ENCODE measurements at regions not wholly inside any gene's neighbourhood (a gene's known extent, or its start where the extent isn't known, plus 50 kb on each side); places are given as distances from the start of the nearest gene placed in this dataset.
A peak's percentile ranks its signal among the peaks of the same experiment; 100 is the strongest.

DNA sequence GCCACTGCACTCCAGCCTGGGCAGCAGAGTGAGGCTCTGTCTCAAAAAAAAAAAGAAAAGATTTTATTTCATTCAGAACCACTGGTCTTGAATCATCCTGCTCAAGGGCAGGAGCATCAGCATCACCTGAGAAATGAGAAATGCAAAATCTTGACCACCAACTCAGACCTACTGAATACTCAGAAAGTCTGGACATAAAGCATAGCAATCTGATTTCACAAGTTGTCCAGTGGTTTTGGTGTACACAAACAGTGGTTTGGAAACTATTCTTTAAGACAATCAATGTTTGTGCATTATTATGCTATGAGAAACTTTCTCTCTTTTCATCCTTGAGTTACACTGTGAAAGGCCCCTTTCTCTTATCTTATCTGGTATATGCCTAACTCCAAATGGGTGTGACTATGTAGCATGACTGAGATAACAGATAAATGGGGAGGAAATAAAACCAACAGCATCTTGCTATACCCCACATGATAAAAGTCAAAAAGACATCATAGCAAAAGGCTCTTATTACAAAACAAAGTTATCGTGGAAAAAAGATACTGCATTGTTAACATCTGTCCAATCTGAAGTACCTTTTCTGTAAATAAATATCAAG is 174.2 kb upstream of the STT3B start:
- no peak for DNase-seq (ENCODE audit: low read depth)
- no peak overlapping the region for H3K4me3 ChIP-seq (ENCODE audit: control insufficient read depth, low read depth, low read length)
- TF ChIP-seq, protein P1, sequence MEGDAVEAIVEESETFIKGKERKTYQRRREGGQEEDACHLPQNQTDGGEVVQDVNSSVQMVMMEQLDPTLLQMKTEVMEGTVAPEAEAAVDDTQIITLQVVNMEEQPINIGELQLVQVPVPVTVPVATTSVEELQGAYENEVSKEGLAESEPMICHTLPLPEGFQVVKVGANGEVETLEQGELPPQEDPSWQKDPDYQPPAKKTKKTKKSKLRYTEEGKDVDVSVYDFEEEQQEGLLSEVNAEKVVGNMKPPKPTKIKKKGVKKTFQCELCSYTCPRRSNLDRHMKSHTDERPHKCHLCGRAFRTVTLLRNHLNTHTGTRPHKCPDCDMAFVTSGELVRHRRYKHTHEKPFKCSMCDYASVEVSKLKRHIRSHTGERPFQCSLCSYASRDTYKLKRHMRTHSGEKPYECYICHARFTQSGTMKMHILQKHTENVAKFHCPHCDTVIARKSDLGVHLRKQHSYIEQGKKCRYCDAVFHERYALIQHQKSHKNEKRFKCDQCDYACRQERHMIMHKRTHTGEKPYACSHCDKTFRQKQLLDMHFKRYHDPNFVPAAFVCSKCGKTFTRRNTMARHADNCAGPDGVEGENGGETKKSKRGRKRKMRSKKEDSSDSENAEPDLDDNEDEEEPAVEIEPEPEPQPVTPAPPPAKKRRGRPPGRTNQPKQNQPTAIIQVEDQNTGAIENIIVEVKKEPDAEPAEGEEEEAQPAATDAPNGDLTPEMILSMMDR (IDR thresholded peaks at IDR 0.05; ENCODE audit: control insufficient read depth, insufficient read depth, low read depth, low read length, missing control alignments), result no peak

- H3K4me3 ChIP-seq (ENCODE audit: control insufficient read depth, low read depth, low read length), result no peak overlapping the region
- peak; percentile 67 for DNase-seq (ENCODE audit: low read depth)
- TF ChIP-seq, protein P1 (IDR thresholded peaks at IDR 0.05; ENCODE audit: control insufficient read depth, insufficient read depth, low read depth, low read length, missing control alignments), result no peak
Observed at GRCh38 chr3:31361371-31362273, 171.1 kb upstream of the STT3B start.

- no peak for DNase-seq (ENCODE audit: low read depth)
- TF ChIP-seq, protein P1 (IDR thresholded peaks at IDR 0.05; ENCODE audit: control insufficient read depth, insufficient read depth, low read depth, low read length, missing control alignments), result no peak
- no peak overlapping the region for H3K4me3 ChIP-seq (ENCODE audit: control insufficient read depth, low read depth, low read length)
Observed at GRCh38 chr3:31364188-31364587, 168.5 kb upstream of the STT3B start.

GRCh38 chr3:31364711-31365110 is 168.0 kb upstream of the STT3B start:
- no peak overlapping the region for H3K4me3 ChIP-seq (ENCODE audit: control insufficient read depth, low read depth, low read length)
- peak; percentile 10 for DNase-seq (ENCODE audit: low read depth)
- TF ChIP-seq, protein P1 (IDR thresholded peaks at IDR 0.05; ENCODE audit: control insufficient read depth, insufficient read depth, low read depth, low read length, missing control alignments), result peak; percentile 28

DNA sequence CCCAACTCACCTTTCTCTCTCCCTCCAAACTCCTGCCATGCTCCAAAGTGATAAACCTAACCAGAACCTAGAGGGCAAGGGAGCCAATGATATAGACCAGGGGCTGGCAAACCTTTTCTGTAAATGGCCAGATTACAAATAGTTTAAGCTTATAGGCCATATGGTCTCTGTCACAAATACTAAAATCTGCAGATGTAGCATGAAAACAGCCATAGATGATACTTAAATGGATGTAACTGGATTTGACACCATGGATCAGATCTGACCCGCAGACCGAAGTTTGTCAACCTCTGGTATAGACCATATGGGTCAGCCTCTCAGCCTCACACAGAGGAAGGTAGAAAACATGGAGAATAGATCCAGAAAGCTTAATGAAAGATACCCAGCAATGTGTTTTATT is 165.2 kb upstream of the STT3B start:
- no peak for DNase-seq (ENCODE audit: low read depth)
- no peak overlapping the region for H3K4me3 ChIP-seq (ENCODE audit: control insufficient read depth, low read depth, low read length)
- TF ChIP-seq, protein P1 (IDR thresholded peaks at IDR 0.05; ENCODE audit: control insufficient read depth, insufficient read depth, low read depth, low read length, missing control alignments), result no peak

DNA sequence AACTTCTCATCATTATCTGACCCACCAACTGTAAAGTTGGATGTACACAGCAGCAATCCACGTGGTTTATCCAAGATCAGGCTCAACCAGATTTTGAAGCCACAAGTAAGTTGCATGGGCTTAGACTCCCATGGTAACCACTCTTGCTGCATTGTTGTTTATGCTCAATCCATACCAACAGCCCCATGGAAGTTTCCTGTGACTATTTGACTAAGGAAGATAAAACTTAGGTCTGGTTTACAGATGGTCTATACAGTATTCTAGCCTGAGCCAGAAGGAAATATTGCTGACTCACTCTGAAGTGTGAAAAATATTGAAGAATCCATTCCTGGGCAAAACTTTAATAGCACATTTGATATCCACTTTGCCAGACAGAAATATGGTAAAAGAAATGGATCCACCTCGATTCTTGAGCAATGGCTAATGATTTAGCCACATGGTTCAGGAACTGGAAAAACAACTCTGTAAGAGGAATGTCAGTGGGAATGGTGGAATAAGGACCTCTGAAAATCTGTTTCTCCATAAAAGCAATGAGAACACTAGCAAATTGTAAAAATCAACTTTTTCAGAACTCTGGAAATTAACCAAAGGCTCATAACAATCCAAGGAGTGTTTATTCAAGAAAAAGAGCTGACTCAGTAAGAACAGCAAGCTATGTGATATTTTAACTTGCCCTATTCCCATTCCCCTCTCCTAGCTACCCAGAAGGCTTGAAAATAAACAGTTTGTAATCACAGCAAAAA is 162.9 kb upstream of the STT3B start:
- no peak for DNase-seq (ENCODE audit: low read depth)
- TF ChIP-seq, protein P1 (IDR thresholded peaks at IDR 0.05; ENCODE audit: control insufficient read depth, insufficient read depth, low read depth, low read length, missing control alignments), result no peak
- H3K4me3 ChIP-seq (ENCODE audit: control insufficient read depth, low read depth, low read length), result no peak overlapping the region
